Inferior parietal cortex (tissue), 1 donor: ENCODE measurements at regions not wholly inside any gene's neighbourhood (a gene's known extent, or its start where the extent isn't known, plus 50 kb on each side); places are given as distances from the start of the nearest gene placed in this dataset.
A peak's percentile ranks its signal among the peaks of the same experiment; 100 is the strongest.
"Not testable (repeated sequence)": the region's sequence is repeated elsewhere in the genome, so short reads cannot be mapped to it uniquely, and the experiment has no call there.

Experiments
- DNase-seq: peaks from one replicate; pipeline ENCODE4 v3.0.0-alpha.2; 2016; ENCODE audit errors: extremely low spot score

- no peak for DNase-seq
Observed at GRCh38 chr7:88614736-88615135, 144.8 kb upstream of the ZNF804B start.

- no peak for DNase-seq
Observed at GRCh38 chr7:88610942-88611341, 148.6 kb upstream of the ZNF804B start.

- DNase-seq = no peak
Observed at GRCh38 chr7:88600695-88601094, 158.8 kb upstream of the ZNF804B start.

DNA sequence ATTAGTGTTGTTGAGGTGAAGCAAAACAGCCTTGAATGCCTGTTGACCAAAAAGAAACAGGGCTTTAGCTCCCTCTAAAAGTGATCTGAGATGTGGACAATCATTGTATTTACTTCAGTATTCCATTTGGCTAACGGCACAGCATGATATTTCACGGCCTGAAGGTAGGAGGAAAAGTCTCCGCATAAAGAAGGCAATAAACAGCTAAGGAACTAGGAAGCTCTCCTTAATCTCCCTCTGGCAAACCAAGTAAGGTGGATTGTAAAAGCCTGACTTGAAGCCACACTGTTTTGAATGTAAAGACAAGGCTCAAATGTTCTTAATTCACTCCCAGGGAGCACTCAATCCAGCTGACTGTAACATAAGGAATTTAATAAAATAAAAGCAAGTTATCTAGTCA, 160.0 kb upstream of the ZNF804B start:
- DNase-seq = no peak

DNA sequence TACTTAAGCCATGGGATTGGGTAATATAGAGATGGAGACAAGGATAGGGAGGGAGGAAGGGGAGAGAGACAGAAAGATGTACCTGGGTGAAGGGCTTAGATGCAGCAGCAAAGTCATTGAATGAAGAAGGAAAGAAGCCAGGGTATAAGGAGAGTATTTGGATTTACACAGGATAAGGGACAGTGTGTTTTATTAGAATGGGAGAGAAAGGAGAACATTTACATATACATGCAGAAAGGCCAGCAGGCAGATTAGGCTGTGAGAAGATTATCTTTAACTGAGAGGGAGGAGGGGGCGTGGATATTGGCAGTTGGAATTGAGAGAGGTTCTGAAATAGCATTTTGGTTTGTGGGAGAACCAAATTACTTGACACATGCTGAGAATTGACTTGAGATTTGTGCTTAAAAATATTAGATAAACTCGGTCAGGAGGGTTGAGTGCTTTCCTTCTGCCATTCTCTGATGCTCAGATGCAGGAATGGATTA, 161.5 kb upstream of the ZNF804B start:
- DNase-seq = no peak

GRCh38 chr7:88590963-88591362, 168.5 kb upstream of the ZNF804B start:
- no peak for DNase-seq

DNA sequence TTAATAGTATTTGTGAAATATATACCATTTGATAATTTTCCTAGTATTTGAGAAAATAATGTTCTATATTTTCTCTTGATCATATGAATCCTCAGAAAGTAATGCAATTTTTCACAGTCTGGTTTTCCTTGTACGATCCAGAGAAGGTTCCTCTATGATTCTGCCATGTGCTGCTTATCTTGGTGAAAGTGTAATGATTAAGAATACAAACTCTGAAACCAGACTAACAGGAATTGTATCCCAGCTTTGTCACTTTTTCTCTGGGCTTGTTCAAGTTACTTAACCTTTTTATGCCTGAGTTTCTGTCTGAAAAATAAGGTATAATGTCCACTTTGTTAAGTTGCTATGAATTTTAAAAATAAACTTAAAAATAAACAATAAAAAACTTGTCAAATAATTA, 169.6 kb upstream of the ZNF804B start:
- no peak for DNase-seq

- no peak for DNase-seq
Observed at GRCh38 chr7:88586890-88587289, 172.6 kb upstream of the ZNF804B start.

GRCh38 chr7:88586219-88586618, 173.3 kb upstream of the ZNF804B start:
- DNase-seq = no peak

DNA sequence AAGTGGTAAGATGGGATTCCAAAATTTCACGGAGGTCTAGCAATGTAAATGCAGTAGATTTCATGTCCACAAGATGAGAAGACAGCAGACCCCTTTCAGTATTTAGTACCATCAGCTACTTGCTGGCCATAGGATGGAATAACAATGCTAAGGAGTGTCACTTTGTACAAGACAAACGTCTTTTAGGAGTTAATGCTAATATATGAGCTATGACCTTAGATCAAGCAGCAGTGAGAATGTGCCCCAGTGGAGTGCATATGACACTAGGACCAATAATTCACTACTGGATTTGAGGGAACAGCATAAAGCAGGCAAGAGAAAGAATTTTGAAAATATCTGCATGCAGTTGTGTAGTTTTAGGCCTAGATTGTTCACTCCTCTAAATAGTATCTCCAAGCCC, 182.8 kb upstream of the ZNF804B start:
- DNase-seq = no peak

DNA sequence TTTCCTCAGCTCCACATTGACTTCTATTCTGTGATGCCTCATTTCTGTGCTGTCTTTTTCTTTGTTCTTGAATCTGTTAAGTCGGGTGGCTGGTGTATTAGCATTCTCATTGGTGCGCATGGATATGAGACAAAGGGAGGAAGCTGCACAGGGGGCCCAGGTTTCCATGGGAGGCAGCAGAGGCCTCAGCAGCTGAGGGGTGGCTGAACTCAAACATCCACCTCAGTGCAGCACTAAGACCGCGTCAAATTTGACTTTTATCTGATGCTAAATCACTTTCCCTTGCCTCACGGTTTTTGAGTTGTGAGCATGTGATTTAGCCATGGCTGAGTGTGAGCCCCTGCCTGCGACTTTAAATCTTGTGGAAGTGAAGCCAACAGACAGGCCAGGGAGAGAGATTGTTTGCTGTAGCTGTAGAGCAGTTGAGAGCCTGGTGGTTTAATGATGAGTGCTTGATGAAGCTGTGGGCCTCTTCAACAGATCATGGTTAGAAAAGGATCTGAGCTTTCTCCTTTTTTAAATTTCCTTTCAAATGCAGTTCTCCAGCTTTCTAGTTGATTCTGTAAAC, 193.3 kb upstream of the ZNF804B start:
- no peak for DNase-seq

GRCh38 chr7:88565401-88565800, 194.1 kb upstream of the ZNF804B start:
- no peak for DNase-seq

DNA sequence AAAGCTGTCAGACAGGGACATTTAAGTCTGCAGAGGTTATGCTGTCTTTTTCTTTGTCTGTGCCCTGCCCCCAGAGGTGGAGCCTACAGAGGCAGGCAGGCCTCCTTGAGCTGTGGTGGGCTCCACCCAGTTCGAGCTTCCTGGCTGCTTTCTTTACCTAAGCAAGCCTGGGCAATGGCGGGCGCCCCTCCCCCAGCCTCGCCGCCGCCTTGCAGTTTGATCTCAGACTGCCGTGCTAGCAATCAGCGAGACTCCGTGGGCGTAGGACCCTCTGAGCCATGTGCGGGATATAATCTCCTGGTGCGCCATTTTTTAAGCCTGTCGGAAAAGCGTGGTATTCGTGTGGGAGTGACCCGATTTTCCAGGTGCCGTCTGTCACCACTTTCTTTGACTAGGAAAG, 203.1 kb upstream of the ZNF804B start:
- DNase-seq = not testable (repeated sequence)

DNA sequence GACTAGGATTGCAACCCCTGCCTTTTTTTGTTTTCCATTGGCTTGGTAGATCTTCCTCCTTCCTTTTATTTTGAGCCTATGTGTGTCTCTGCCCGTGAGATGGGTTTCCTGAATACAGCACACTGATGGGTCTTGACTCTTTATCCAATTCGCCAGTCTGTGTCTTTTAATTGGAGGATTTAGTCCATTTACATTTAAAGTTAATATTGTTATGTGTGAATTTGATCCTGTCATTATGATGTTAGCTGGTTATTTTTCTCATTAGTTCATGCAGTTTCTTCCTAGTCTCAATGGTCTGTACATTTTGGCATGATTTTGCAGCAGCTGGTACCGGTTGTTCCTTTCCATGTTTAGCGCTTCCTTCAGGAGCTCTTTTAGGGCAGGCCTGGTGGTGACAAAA, 204.7 kb upstream of the ZNF804B start:
- not testable (repeated sequence) for DNase-seq

DNA sequence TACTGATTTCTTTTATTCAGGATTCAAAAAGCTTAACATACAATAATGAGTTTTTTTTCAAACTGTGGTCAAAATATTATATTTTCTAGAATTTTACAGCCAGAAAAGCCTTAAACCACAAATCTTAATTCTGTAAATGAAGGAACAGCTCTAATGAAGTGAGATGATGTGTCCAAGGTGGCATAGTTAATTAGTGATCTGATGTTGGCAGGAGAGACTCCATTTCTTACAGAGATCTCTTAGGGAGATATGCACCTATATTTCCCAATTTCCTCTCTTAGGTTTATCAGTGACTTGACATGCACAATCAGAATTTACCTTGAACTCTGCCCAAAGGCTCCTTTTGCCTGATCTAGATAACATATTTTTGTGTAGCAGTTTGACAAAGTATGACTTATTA, 211.1 kb upstream of the ZNF804B start:
- DNase-seq = no peak

DNA sequence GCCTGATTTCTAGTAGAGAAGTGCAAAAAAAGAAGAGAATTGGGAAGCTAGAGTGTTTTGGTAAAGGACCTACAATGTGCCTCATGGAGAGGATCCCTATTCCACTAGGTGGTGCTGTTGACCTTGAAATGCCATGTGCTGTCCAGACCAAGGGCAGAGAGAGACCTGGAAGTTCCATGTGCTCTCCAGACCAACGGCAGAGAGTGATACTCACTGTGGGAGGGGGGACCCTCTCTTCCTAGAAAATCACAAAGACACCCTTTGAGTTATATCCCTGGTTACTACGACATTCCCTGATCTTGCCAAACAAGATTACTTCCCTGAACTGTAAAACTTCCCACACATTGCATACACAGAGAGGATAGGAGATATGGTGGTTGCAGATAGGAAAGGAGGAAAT, 212.7 kb upstream of the ZNF804B start:
- DNase-seq = peak; percentile 18

DNA sequence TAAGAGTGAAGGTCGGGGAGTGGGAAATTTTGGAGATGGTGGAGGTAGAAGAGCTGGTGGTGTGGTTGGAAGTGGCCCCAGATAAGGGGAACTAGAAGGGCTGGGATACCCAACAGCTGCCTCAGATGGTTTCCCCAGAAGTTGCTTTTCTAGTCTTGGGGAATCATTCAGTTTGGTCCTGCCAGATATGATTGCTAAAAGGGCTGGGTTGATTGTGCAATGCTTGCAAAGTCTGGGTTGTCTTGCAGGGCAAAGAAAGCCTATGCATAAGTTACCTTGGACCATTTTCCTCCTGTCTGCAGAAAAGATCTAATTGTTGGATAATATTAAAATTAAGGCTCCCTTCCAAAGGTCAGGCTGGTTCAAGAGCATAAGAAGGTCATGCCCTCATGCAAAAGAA, 213.8 kb upstream of the ZNF804B start:
- no peak for DNase-seq

- no peak for DNase-seq
Observed at GRCh38 chr7:88540012-88540411, 219.5 kb upstream of the ZNF804B start.

GRCh38 chr7:88539518-88539917, 220.0 kb upstream of the ZNF804B start:
- DNase-seq = no peak

GRCh38 chr7:88523645-88524044, 217.0 kb upstream of the STEAP4 start:
- DNase-seq = peak; percentile 8

DNA sequence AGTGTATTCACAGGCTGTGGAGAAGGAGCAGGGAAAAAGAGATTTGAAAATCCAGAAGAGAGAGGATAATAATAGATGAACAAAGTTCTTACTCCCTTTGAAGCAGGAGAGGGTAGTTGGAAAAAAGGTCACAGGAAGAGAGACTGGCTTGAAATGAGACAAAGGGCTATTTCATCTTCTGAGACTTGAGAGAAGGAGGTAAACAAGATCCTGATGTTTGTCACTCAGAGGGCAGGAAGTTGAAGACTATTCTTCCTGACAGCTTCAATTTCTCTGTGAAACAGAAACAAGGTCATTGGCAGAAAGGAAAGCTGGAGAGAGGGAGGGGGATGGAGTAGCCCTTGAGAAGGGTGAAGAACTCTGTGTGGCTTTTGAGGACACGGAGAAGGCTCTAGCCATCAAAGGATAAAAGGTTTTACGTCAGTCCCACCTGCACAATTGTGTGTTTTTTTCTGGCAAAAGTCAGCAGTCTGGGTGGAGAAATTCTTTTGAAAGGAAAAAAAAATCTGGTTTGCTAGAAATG, 216.1 kb upstream of the STEAP4 start:
- DNase-seq = peak; percentile 7

- DNase-seq = no peak
Observed at GRCh38 chr7:88516429-88516828, 209.7 kb upstream of the STEAP4 start.

GRCh38 chr7:88515301-88515700, 208.6 kb upstream of the STEAP4 start:
- DNase-seq = no peak

DNA sequence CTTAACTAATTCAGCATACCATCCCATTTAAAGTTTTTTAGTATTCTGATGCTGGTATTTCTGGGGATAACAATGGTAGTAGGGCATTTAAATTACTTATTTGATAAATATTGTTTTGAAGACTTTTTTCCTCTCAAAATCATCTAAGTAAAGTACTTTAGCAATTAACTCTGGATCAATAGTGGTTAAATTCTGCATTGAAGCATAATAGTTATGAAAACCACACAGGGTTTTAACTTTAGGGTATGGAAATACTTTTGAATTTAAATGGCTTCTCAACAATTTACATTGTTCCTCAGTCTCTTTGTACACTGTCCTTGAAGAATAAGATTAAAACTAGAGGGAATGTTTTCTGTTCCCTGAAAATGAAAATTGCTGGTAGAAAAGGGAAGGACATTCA, 202.6 kb upstream of the STEAP4 start:
- no peak for DNase-seq
